Stimulated activated CD8-positive, alpha-beta memory T cell treated with anti-CD3 and anti-CD28 coated beads, Interleukin-4, amount 100 ng/mL, for 1 hour (primary cell): ENCODE measurements at regions not wholly inside any gene's neighbourhood (a gene's known extent, or its start where the extent isn't known, plus 50 kb on each side); places are given as distances from the start of the nearest gene placed in this dataset.
"Not testable (repeated sequence)": the region's sequence is repeated elsewhere in the genome, so short reads cannot be mapped to it uniquely, and the experiment has no call there.

Source experiments
- DNase-seq, 2 donors: peaks; one replicate each; pipeline ENCODE4 v3.0.0-alpha.2; 2020; ENCODE audit warnings: low read depth in 2 of 2, low spot score in 1 of 2

GRCh38 chr14:53227154-53227718 lies 74.1 kb upstream of the DDHD1 start:
- DNase-seq: no peak

GRCh38 chr14:53226553-53226952 lies 73.4 kb upstream of the DDHD1 start:
- DNase-seq: no peak

- DNase-seq: no peak
These were observed 67.8 kb upstream of the DDHD1 start for GRCh38 chr14:53220914-53221313.

GRCh38 chr14:53218161-53218560 lies 65.0 kb upstream of the DDHD1 start:
- no peak for DNase-seq

GRCh38 chr14:53217316-53217994 lies 64.3 kb upstream of the DDHD1 start:
- peak; percentile 20 to 41 for DNase-seq

- DNase-seq: not testable (repeated sequence)
These were observed 63.8 kb upstream of the DDHD1 start for GRCh38 chr14:53216955-53217315.

GRCh38 chr14:53216478-53216877 lies 63.4 kb upstream of the DDHD1 start:
- not testable (repeated sequence) for DNase-seq

GRCh38 chr14:53215101-53215500 lies 62.0 kb upstream of the DDHD1 start:
- no peak for DNase-seq

GRCh38 chr14:53214384-53214783 lies 61.3 kb upstream of the DDHD1 start:
- DNase-seq: no peak

- no peak for DNase-seq
These were observed 60.6 kb upstream of the DDHD1 start for GRCh38 chr14:53213761-53214160.

- no peak for DNase-seq
These were observed 56.2 kb upstream of the DDHD1 start for GRCh38 chr14:53209370-53209769.
